ENCODE measurements at regions not wholly inside any gene's neighbourhood (a gene's known extent, or its start where the extent isn't known, plus 50 kb on each side); places are given as distances from the start of the nearest gene placed in this dataset.

GRCh38 chr2:48161628-48162027, 152.9 kb upstream of the FOXN2 start:
- H3K36me3 Mint-ChIP-seq (ENCODE audit: low read depth): peaks cover 2% of the 10 kb centered on the region
- no peak for DNase-seq
- no peak overlapping the region for H3K27ac Mint-ChIP-seq
- peaks cover 13% of the 10 kb centered on the region for H3K9me3 Mint-ChIP-seq
- H3K27me3 Mint-ChIP-seq: no peaks in the 10 kb centered on the region
- H3K4me1 Mint-ChIP-seq (ENCODE audit: low read depth): peaks cover 3% of the 10 kb centered on the region
- no peak overlapping the region for H3K4me3 Mint-ChIP-seq

GRCh38 chr2:48162742-48163141, 151.7 kb upstream of the FOXN2 start:
- Mint-ChIP-seq H3K4me3 (no peak overlapping the region), H3K36me3 (ENCODE audit: low read depth) (peaks cover 2% of the 10 kb centered on the region), H3K27me3 (no peaks in the 10 kb centered on the region), H3K27ac (no peak overlapping the region), H3K4me1 (ENCODE audit: low read depth) (peaks cover 3% of the 10 kb centered on the region), H3K9me3 (peaks cover 18% of the 10 kb centered on the region)
- no peak for DNase-seq

GRCh38 chr2:48165070-48165753, 149.3 kb upstream of the FOXN2 start:
- H3K27me3 Mint-ChIP-seq: no peaks in the 10 kb centered on the region
- H3K4me1 Mint-ChIP-seq (ENCODE audit: low read depth): peaks cover 3% of the 10 kb centered on the region
- H3K4me3 Mint-ChIP-seq: no peak overlapping the region
- no peak for DNase-seq
- no peak overlapping the region for H3K27ac Mint-ChIP-seq
- no peaks in the 10 kb centered on the region for H3K36me3 Mint-ChIP-seq (ENCODE audit: low read depth)
- H3K9me3 Mint-ChIP-seq: peaks cover 15% of the 10 kb centered on the region

GRCh38 chr2:48169141-48169592, 145.3 kb upstream of the FOXN2 start:
- Mint-ChIP-seq H3K9me3 (peaks cover 15% of the 10 kb centered on the region), H3K27me3 (no peaks in the 10 kb centered on the region), H3K36me3 (ENCODE audit: low read depth) (no peaks in the 10 kb centered on the region), H3K27ac (no peak overlapping the region), H3K4me3 (no peak overlapping the region), H3K4me1 (ENCODE audit: low read depth) (no peaks in the 10 kb centered on the region)
- DNase-seq: no peak

GRCh38 chr2:48170281-48170680, 144.2 kb upstream of the FOXN2 start:
- peaks cover 15% of the 10 kb centered on the region for H3K9me3 Mint-ChIP-seq
- no peak overlapping the region for H3K27ac Mint-ChIP-seq
- H3K36me3 Mint-ChIP-seq (ENCODE audit: low read depth): no peaks in the 10 kb centered on the region
- DNase-seq: no peak
- no peaks in the 10 kb centered on the region for H3K4me1 Mint-ChIP-seq (ENCODE audit: low read depth)
- no peaks in the 10 kb centered on the region for H3K27me3 Mint-ChIP-seq
- H3K4me3 Mint-ChIP-seq: no peak overlapping the region

GRCh38 chr2:48173141-48173540, 141.3 kb upstream of the FOXN2 start:
- Mint-ChIP-seq H3K36me3 (ENCODE audit: low read depth) (no peaks in the 10 kb centered on the region), H3K9me3 (peaks cover 3% of the 10 kb centered on the region), H3K27ac (no peak overlapping the region), H3K27me3 (no peaks in the 10 kb centered on the region), H3K4me3 (no peak overlapping the region), H3K4me1 (ENCODE audit: low read depth) (no peaks in the 10 kb centered on the region)
- DNase-seq: no peak

- DNase-seq: no peak
Observed at GRCh38 chr2:48174503-48174902, 140.0 kb upstream of the FOXN2 start.

GRCh38 chr2:48175254-48175653, 139.2 kb upstream of the FOXN2 start:
- no peaks in the 10 kb centered on the region for H3K27me3 Mint-ChIP-seq
- no peaks in the 10 kb centered on the region for H3K4me1 Mint-ChIP-seq (ENCODE audit: low read depth)
- no peaks in the 10 kb centered on the region for H3K9me3 Mint-ChIP-seq
- no peak overlapping the region for H3K4me3 Mint-ChIP-seq
- H3K27ac Mint-ChIP-seq: no peak overlapping the region
- H3K36me3 Mint-ChIP-seq (ENCODE audit: low read depth): no peaks in the 10 kb centered on the region
- DNase-seq: no peak

More at GRCh38 chr2:48174503-48174902, 140.0 kb upstream of the FOXN2 start:
- Mint-ChIP-seq H3K27ac (no peak overlapping the region), H3K4me3 (no peak overlapping the region), H3K27me3 (no peaks in the 10 kb centered on the region), H3K36me3 (ENCODE audit: low read depth) (no peaks in the 10 kb centered on the region), H3K4me1 (ENCODE audit: low read depth) (no peaks in the 10 kb centered on the region), H3K9me3 (no peaks in the 10 kb centered on the region)

- no peak for DNase-seq
- Mint-ChIP-seq H3K27ac (no peak overlapping the region), H3K36me3 (ENCODE audit: low read depth) (no peaks in the 10 kb centered on the region), H3K9me3 (no peaks in the 10 kb centered on the region), H3K27me3 (no peaks in the 10 kb centered on the region), H3K4me3 (no peak overlapping the region), H3K4me1 (ENCODE audit: low read depth) (no peaks in the 10 kb centered on the region)
Observed at GRCh38 chr2:48175656-48176055, 138.8 kb upstream of the FOXN2 start.

GRCh38 chr2:48176876-48177275, 137.6 kb upstream of the FOXN2 start:
- Mint-ChIP-seq H3K27me3 (no peaks in the 10 kb centered on the region), H3K4me1 (ENCODE audit: low read depth) (no peaks in the 10 kb centered on the region), H3K4me3 (no peak overlapping the region), H3K9me3 (no peaks in the 10 kb centered on the region), H3K36me3 (ENCODE audit: low read depth) (no peaks in the 10 kb centered on the region), H3K27ac (no peak overlapping the region)
- no peak for DNase-seq

GRCh38 chr2:48178611-48179010, 135.9 kb upstream of the FOXN2 start:
- Mint-ChIP-seq H3K27me3 (no peaks in the 10 kb centered on the region), H3K36me3 (ENCODE audit: low read depth) (no peaks in the 10 kb centered on the region), H3K4me3 (no peak overlapping the region)

GRCh38 chr2:48180557-48180956, 133.9 kb upstream of the FOXN2 start:
- Mint-ChIP-seq H3K27ac (no peak overlapping the region), H3K4me3 (no peak overlapping the region), H3K27me3 (no peaks in the 10 kb centered on the region), H3K4me1 (ENCODE audit: low read depth) (no peaks in the 10 kb centered on the region), H3K9me3 (no peaks in the 10 kb centered on the region), H3K36me3 (ENCODE audit: low read depth) (no peaks in the 10 kb centered on the region)
- no peak for DNase-seq

More at GRCh38 chr2:48178611-48179010, 135.9 kb upstream of the FOXN2 start:
- no peak for DNase-seq
- no peak overlapping the region for H3K27ac Mint-ChIP-seq
- no peaks in the 10 kb centered on the region for H3K4me1 Mint-ChIP-seq (ENCODE audit: low read depth)
- no peaks in the 10 kb centered on the region for H3K9me3 Mint-ChIP-seq

GRCh38 chr2:48183276-48183675, 131.2 kb upstream of the FOXN2 start:
- Mint-ChIP-seq H3K27ac (no peak overlapping the region), H3K4me1 (ENCODE audit: low read depth) (no peaks in the 10 kb centered on the region), H3K9me3 (no peaks in the 10 kb centered on the region), H3K36me3 (ENCODE audit: low read depth) (no peaks in the 10 kb centered on the region), H3K4me3 (no peak overlapping the region), H3K27me3 (peaks cover 4% of the 10 kb centered on the region)
- no peak for DNase-seq

GRCh38 chr2:48183991-48184390, 130.5 kb upstream of the FOXN2 start:
- H3K4me1 Mint-ChIP-seq (ENCODE audit: low read depth): no peaks in the 10 kb centered on the region
- H3K4me3 Mint-ChIP-seq: no peak overlapping the region
- DNase-seq: no peak
- H3K27ac Mint-ChIP-seq: no peak overlapping the region
- no peaks in the 10 kb centered on the region for H3K9me3 Mint-ChIP-seq
- H3K36me3 Mint-ChIP-seq (ENCODE audit: low read depth): no peaks in the 10 kb centered on the region
- H3K27me3 Mint-ChIP-seq: peaks cover 4% of the 10 kb centered on the region

GRCh38 chr2:48187503-48187902, 127.0 kb upstream of the FOXN2 start:
- no peak overlapping the region for H3K27ac Mint-ChIP-seq

More at GRCh38 chr2:48187503-48187902, 127.0 kb upstream of the FOXN2 start:
- H3K27me3 Mint-ChIP-seq: peaks cover 4% of the 10 kb centered on the region
- no peaks in the 10 kb centered on the region for H3K36me3 Mint-ChIP-seq (ENCODE audit: low read depth)
- H3K4me1 Mint-ChIP-seq (ENCODE audit: low read depth): no peaks in the 10 kb centered on the region
- H3K4me3 Mint-ChIP-seq: no peak overlapping the region
- DNase-seq: no peak
- H3K9me3 Mint-ChIP-seq: no peaks in the 10 kb centered on the region

Data from activated T-cell treated with anti-CD3 and anti-CD28 coated beads, Interleukin-2, amount 50 U/mL, for 24 hours (primary cell).